ENCODE measurements at regions not wholly inside any gene's neighbourhood (a gene's known extent, or its start where the extent isn't known, plus 50 kb on each side); places are given as distances from the start of the nearest gene placed in this dataset.
"Not testable (repeated sequence)": the region's sequence is repeated elsewhere in the genome, so short reads cannot be mapped to it uniquely, and the experiment has no call there.

- no peak for DNase-seq
These were observed 364.1 kb downstream of the TMEM38B start for GRCh38 chr9:106058460-106058859.

GRCh38 chr9:106059886-106060285 lies 365.5 kb downstream of the TMEM38B start:
- no peak for DNase-seq

- no peak for DNase-seq
These were observed 366.5 kb downstream of the TMEM38B start for GRCh38 chr9:106060885-106061284.

- DNase-seq, result no peak
These were observed 367.9 kb downstream of the TMEM38B start for GRCh38 chr9:106062250-106062649.

GRCh38 chr9:106065136-106065535 lies 370.8 kb downstream of the TMEM38B start:
- DNase-seq, result no peak

- DNase-seq, result no peak
These were observed 371.4 kb downstream of the TMEM38B start for GRCh38 chr9:106065579-106066214.

- DNase-seq, result no peak
These were observed 372.7 kb downstream of the TMEM38B start for GRCh38 chr9:106066940-106067524.

GRCh38 chr9:106069241-106069640 lies 374.9 kb downstream of the TMEM38B start:
- DNase-seq, result no peak

GRCh38 chr9:106072421-106072820 lies 378.1 kb downstream of the TMEM38B start:
- no peak for DNase-seq

GRCh38 chr9:106074006-106074405 lies 379.7 kb downstream of the TMEM38B start:
- DNase-seq, result no peak

GRCh38 chr9:106075236-106075959 lies 381.1 kb downstream of the TMEM38B start:
- no peak for DNase-seq

- DNase-seq, result no peak
These were observed 381.6 kb downstream of the TMEM38B start for GRCh38 chr9:106075960-106076327.

GRCh38 chr9:106076711-106077110 lies 382.4 kb downstream of the TMEM38B start:
- DNase-seq, result no peak

- DNase-seq, result no peak
These were observed 383.4 kb downstream of the TMEM38B start for GRCh38 chr9:106077731-106078130.

GRCh38 chr9:106082621-106083020 lies 388.3 kb downstream of the TMEM38B start:
- DNase-seq, result no peak

- DNase-seq, result no peak
These were observed 390.4 kb downstream of the TMEM38B start for GRCh38 chr9:106084702-106085101.

GRCh38 chr9:106085479-106085878 lies 391.1 kb downstream of the TMEM38B start:
- DNase-seq, result no peak

GRCh38 chr9:106092083-106092482 lies 397.7 kb downstream of the TMEM38B start:
- DNase-seq, result no peak

- no peak for DNase-seq
These were observed 408.5 kb downstream of the TMEM38B start for GRCh38 chr9:106102821-106103220.

- DNase-seq, result no peak
These were observed 410.5 kb downstream of the TMEM38B start for GRCh38 chr9:106104887-106105286.

- no peak for DNase-seq
These were observed 412.1 kb downstream of the TMEM38B start for GRCh38 chr9:106106396-106106795.

- no peak for DNase-seq
These were observed 413.4 kb downstream of the TMEM38B start for GRCh38 chr9:106107716-106108115.

- not testable (repeated sequence) for DNase-seq
These were observed 415.4 kb downstream of the TMEM38B start for GRCh38 chr9:106109706-106110105.

- no peak for DNase-seq
These were observed 416.1 kb downstream of the TMEM38B start for GRCh38 chr9:106110483-106110882.
